Panc1 (cell line): ENCODE measurements at regions not wholly inside any gene's neighbourhood (a gene's known extent, or its start where the extent isn't known, plus 50 kb on each side); places are given as distances from the start of the nearest gene placed in this dataset.

Source experiments
- ATAC-seq: fragments of 200-7000 bp; cut with Tn5 transposase; 2 replicates; pipeline ENCODE4 v1.9.1; 2020; ENCODE audit warnings: mild to moderate bottlenecking, moderate library complexity
- BruUV-seq: library from RNA; stranded (reverse); fragments of 400-500 nt; replicated peaks from 2 replicates; lab custom pipeline; 2021; lab: Mats Ljungman, UMichigan
- CTCF ChIA-PET: fragments of 300-600 bp; sonication (Branson Sonifier 250); formaldehyde crosslinking; loops from one replicate; lab custom pipeline; 2022; ENCODE audit warnings: antibody characterized with exemption; lab: Charles Lee
- POLR2A ChIA-PET: fragments of 300-600 bp; sonication (Branson Sonifier 250); formaldehyde crosslinking; loops from one replicate; lab custom pipeline; 2022; ENCODE audit warnings: antibody characterized with exemption; lab: Charles Lee
- DNase-seq: peaks from one replicate; pipeline ENCODE4 v3.0.0-alpha.2; 2010; ENCODE audit warnings: low read depth, low spot score
- H3K27ac ChIP-seq: 2 replicates; pipeline ENCODE4 v1.5.1; 2011; ENCODE audit warnings: mild to moderate bottlenecking, low read length, inconsistent platforms
- H3K27me3 ChIP-seq: fragments of 200-500 bp; sonication (Bioruptor generic); 2 replicates; pipeline ENCODE4 v1.6.0; 2014; ENCODE audit warnings: low read length, inconsistent platforms; ENCODE audit not compliant: control insufficient read depth, insufficient read depth
- H3K36me3 ChIP-seq: fragments of 200-500 bp; sonication (Bioruptor generic); 2 replicates; pipeline ENCODE4 v1.5.1; 2014; ENCODE audit warnings: inconsistent platforms, mild to moderate bottlenecking, low read length, moderate library complexity; ENCODE audit not compliant: control insufficient read depth, insufficient read depth
- H3K4me1 ChIP-seq: 2 replicates; pipeline ENCODE4 v1.5.1; 2011; ENCODE audit warnings: inconsistent platforms, mild to moderate bottlenecking, low read length, moderate library complexity; ENCODE audit not compliant: control insufficient read depth, insufficient read depth
- H3K4me3 ChIP-seq, 2 experiments: 2 replicates each; pipeline ENCODE4 v1.5.1; 2011 to 2012; ENCODE audit warnings: low read depth in 2 of 2, low read length in 2 of 2, mild to moderate bottlenecking in 2 of 2, inconsistent platforms in 1 of 2, moderate library complexity in 1 of 2
- H3K9me3 ChIP-seq: fragments of 200-500 bp; sonication (Bioruptor generic); 2 replicates; pipeline ENCODE4 v1.5.1; 2014; ENCODE audit warnings: low read depth, mild to moderate bottlenecking, inconsistent platforms, low read length, moderate library complexity; ENCODE audit not compliant: control insufficient read depth, insufficient read depth
- CTCF ChIP-seq: fragments of 450-650 bp; IDR thresholded peaks from 2 replicates; pipeline ENCODE4 v1.5.1; 2017; ENCODE audit warnings: mild to moderate bottlenecking
- POLR2AphosphoS5 ChIP-seq: IDR thresholded peaks from 2 replicates; pipeline ENCODE4 v1.6.1; 2012; ENCODE audit warnings: mild to moderate bottlenecking, low read depth, low read length, moderate library complexity
- REST ChIP-seq, 2 experiments: IDR thresholded peaks; 2 replicates each; pipeline ENCODE4 v1.6.1; 2011 to 2012; ENCODE audit warnings: low read depth in 2 of 2, control low read depth in 1 of 2, low read length in 1 of 2, mild to moderate bottlenecking in 1 of 2, moderate library complexity in 1 of 2; ENCODE audit not compliant: insufficient read depth in 1 of 2
- SIN3A ChIP-seq: IDR thresholded peaks from 2 replicates; pipeline ENCODE4 v1.6.1; 2012; ENCODE audit warnings: low read depth, mild to moderate bottlenecking, low read length, moderate library complexity, borderline replicate concordance; ENCODE audit not compliant: insufficient read depth
- TCF7L2 ChIP-seq: IDR thresholded peaks from 2 replicates; pipeline ENCODE4 v1.6.1; 2011; ENCODE audit warnings: mild to moderate bottlenecking, low read depth, low read length, inconsistent platforms
- in situ Hi-C: cut with HindIII; loops from 2 replicates; pipeline ENCODE4 v1.10.0; 2016; ENCODE audit warnings: low sequenced_read_pairs, low pct_unique_long_range_greater_than_20kb
- intact Hi-C: fragments of 100-400 bp; cut with micrococcal nuclease; formaldehyde crosslinking; loops from one replicate; pipeline ENCODE4 v1.10.0; 2022; ENCODE audit not compliant: unreplicated experiment

- no TSS peak for BruUV-seq
- Histone ChIP-seq H3K27ac (no peak overlapping the region), H3K4me1 (no peaks in the 10 kb centered on the region), H3K4me3 (no peak overlapping the region), H3K36me3 (no peaks in the 10 kb centered on the region), H3K27me3 (no peaks in the 10 kb centered on the region), H3K9me3 (no peaks in the 10 kb centered on the region)
- in situ Hi-C loops = no loop called here
- TF ChIP-seq SIN3A = no peak
- TF ChIP-seq POLR2AphosphoS5 = no peak
- no peak for TF ChIP-seq REST (IDR thresholded peaks at IDR 0.05; ENCODE audit: insufficient read depth in 1 of 2, low read depth in 2 of 2, low read length in 1 of 2)
- TF ChIP-seq TCF7L2 = no peak
- no peak for TF ChIP-seq CTCF
- ATAC-seq (no peak), DNase-seq (no peak)
- intact Hi-C loops = no loop called here
- ChIA-PET CTCF (no interaction called here), POLR2A (no interaction called here)
These were observed 457.4 kb upstream of the MANEA start for GRCh38 chr6:95119927-95120326.

- BruUV-seq = no TSS peak
- no peak for TF ChIP-seq TCF7L2
- no peak for TF ChIP-seq POLR2AphosphoS5
- no peak for TF ChIP-seq SIN3A
- no peak for TF ChIP-seq REST (IDR thresholded peaks at IDR 0.05; ENCODE audit: insufficient read depth in 1 of 2, low read depth in 2 of 2, low read length in 1 of 2)
- no peak for TF ChIP-seq CTCF
- H3K36me3 ChIP-seq = no peaks in the 10 kb centered on the region
- ATAC-seq (no peak), DNase-seq (no peak)
- H3K9me3 ChIP-seq = no peaks in the 10 kb centered on the region
- H3K27ac ChIP-seq = no peak overlapping the region
- no peaks in the 10 kb centered on the region for H3K27me3 ChIP-seq
- in situ Hi-C loops = no loop called here
- intact Hi-C loops = no loop called here
- no peaks in the 10 kb centered on the region for H3K4me1 ChIP-seq
- CTCF ChIA-PET = no interaction called here
- POLR2A ChIA-PET = no interaction called here
- no peak overlapping the region for H3K4me3 ChIP-seq
These were observed 456.4 kb upstream of the MANEA start for GRCh38 chr6:95120984-95121383.
